Smooth muscle cell (in vitro differentiated cells): ENCODE measurements at regions not wholly inside any gene's neighbourhood (a gene's known extent, or its start where the extent isn't known, plus 50 kb on each side); places are given as distances from the start of the nearest gene placed in this dataset.

Experiments
- DNase-seq: peaks from one replicate; lab custom pipeline; 2025; ENCODE audit not compliant: unreplicated experiment; lab: John Stamatoyannopoulos, UW
- H2AFZ ChIP-seq: fragments of 200-600 bp; sonication (generic); 2 replicates; pipeline ENCODE4 v1.6.0; 2016; ENCODE audit warnings: antibody characterized with exemption, low read depth, mild to moderate bottlenecking
- H3F3A ChIP-seq: fragments of 200-600 bp; sonication (generic); 2 replicates; pipeline ENCODE4 v1.6.0; 2017; ENCODE audit warnings: antibody characterized with exemption, low read depth
- H3K27ac ChIP-seq: fragments of 200-600 bp; sonication (generic); 2 replicates; pipeline ENCODE4 v1.5.1; 2016; ENCODE audit warnings: low read depth, mild to moderate bottlenecking
- H3K27me3 ChIP-seq: fragments of 200-600 bp; sonication (generic); 2 replicates; pipeline ENCODE4 v1.6.1; 2016; ENCODE audit warnings: low read depth, mild to moderate bottlenecking
- H3K36me3 ChIP-seq: fragments of 200-600 bp; sonication (generic); 2 replicates; pipeline ENCODE4 v1.5.1; 2016; ENCODE audit warnings: low read depth
- H3K4me1 ChIP-seq: fragments of 200-600 bp; sonication (generic); 2 replicates; pipeline ENCODE4 v1.5.1; 2016; ENCODE audit warnings: low read depth
- H3K4me2 ChIP-seq: fragments of 200-600 bp; sonication (generic); 2 replicates; pipeline ENCODE4 v1.6.0; 2016; ENCODE audit warnings: mild to moderate bottlenecking
- H3K4me3 ChIP-seq: fragments of 200-600 bp; sonication (generic); 2 replicates; pipeline ENCODE4 v1.5.1; 2016; ENCODE audit warnings: mild to moderate bottlenecking
- H3K79me2 ChIP-seq: fragments of 200-600 bp; sonication (generic); 2 replicates; pipeline ENCODE4 v1.6.0; 2016; ENCODE audit warnings: low read depth, mild to moderate bottlenecking
- H3K9ac ChIP-seq: fragments of 200-600 bp; sonication (generic); 2 replicates; pipeline ENCODE4 v1.6.0; 2016; ENCODE audit warnings: low read depth
- H3K9me3 ChIP-seq: fragments of 200-600 bp; sonication (generic); replicated peaks from 2 replicates; pipeline ENCODE4 v1.5.1; 2016; ENCODE audit warnings: low read depth
- H4K20me1 ChIP-seq: fragments of 200-600 bp; sonication (generic); 2 replicates; pipeline ENCODE4 v1.6.0; 2016; ENCODE audit warnings: low read depth
- WGBS: methylation state at CpG from one replicate; pipeline ENCODE4 v1.1.7; 2016; ENCODE audit warnings: low lambda C conversion rate; 5-methylcytosine and 5-hydroxymethylcytosine counted together
- TF ChIP-seq, protein P1 (sequence below): fragments of 200-600 bp; sonication (generic); IDR thresholded peaks from 2 replicates; pipeline ENCODE4 v1.5.1; 2017; ENCODE audit warnings: borderline replicate concordance, mild to moderate bottlenecking, antibody characterized with exemption; ENCODE audit not compliant: insufficient read depth, poor library complexity, severe bottlenecking

DNA sequence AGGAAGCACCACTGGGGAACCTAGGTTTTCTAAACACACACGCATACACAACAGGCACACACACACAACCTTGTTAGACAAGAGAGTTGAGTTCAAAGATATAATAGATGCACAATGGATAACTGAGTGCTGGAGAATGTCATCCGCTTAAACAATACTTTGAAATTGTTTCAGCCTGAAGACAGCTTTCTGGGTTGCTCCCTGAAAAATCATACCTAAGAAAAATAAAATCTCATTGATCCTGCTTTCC lies 126.1 kb downstream of the TMEM161B start:
- Histone ChIP-seq H2AFZ (no peak overlapping the region), H3F3A (no peaks in the 10 kb centered on the region), H3K36me3 (no peaks in the 10 kb centered on the region), H4K20me1 (no peaks in the 10 kb centered on the region), H3K9ac (no peak overlapping the region), H3K27me3 (peaks cover 70% of the 10 kb centered on the region), H3K79me2 (no peaks in the 10 kb centered on the region), H3K27ac (no peak overlapping the region), H3K4me2 (peak overlapping the region; percentile 93), H3K9me3 (no peaks in the 10 kb centered on the region), H3K4me3 (peak overlapping the region; percentile 50), H3K4me1 (peaks cover 14% of the 10 kb centered on the region)
- WGBS: 15% methylated on average over 2 of the region's 2 CpGs
- DNase-seq: no peak
- TF ChIP-seq, protein P1, sequence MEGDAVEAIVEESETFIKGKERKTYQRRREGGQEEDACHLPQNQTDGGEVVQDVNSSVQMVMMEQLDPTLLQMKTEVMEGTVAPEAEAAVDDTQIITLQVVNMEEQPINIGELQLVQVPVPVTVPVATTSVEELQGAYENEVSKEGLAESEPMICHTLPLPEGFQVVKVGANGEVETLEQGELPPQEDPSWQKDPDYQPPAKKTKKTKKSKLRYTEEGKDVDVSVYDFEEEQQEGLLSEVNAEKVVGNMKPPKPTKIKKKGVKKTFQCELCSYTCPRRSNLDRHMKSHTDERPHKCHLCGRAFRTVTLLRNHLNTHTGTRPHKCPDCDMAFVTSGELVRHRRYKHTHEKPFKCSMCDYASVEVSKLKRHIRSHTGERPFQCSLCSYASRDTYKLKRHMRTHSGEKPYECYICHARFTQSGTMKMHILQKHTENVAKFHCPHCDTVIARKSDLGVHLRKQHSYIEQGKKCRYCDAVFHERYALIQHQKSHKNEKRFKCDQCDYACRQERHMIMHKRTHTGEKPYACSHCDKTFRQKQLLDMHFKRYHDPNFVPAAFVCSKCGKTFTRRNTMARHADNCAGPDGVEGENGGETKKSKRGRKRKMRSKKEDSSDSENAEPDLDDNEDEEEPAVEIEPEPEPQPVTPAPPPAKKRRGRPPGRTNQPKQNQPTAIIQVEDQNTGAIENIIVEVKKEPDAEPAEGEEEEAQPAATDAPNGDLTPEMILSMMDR: no peak

DNA sequence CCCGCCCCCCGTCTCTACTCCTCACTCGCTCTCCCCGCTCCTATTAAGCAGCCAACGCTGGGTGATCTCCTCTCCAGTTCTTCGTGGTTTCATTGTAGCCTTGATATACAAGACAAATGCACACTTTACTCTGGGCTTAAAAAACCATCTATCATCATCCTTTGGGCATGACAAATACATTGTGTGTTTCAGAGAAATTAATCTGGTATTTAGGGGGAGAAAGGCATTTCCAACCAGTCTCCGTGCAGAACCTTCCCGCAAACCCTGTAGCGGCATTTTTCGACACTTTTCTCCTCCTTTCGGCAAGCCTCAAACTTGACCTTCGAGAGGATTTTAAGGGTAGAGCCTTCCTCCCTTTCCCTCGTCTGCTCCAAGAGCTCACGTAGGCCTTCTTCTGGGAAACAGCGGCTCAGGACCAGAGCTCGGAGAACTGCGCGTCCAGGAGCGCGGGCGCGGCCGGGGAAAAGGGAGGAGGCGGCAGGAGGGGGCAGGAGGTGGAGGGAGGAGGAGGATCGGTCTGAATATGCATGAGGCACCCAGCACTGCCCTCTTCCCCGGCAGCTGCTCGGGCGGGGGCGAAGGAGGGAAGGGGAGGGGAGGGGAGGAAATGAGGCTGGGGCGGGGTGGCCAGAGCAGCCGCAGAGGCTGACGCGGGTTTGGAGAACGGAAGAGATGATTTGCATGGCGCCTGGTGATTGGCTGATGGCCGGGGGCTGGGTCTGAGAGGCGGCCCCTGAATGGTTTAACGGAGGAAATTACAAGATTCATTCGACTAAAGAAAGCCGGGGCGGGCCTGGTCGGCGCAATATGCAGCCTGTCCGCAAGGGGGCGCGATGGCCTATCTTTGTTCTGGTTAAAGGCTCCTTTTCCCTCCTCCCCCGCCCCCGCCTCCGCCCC lies 127.5 kb downstream of the TMEM161B start:
- no peaks in the 10 kb centered on the region for H3K36me3 ChIP-seq
- H3K9ac ChIP-seq: no peak overlapping the region

DNA sequence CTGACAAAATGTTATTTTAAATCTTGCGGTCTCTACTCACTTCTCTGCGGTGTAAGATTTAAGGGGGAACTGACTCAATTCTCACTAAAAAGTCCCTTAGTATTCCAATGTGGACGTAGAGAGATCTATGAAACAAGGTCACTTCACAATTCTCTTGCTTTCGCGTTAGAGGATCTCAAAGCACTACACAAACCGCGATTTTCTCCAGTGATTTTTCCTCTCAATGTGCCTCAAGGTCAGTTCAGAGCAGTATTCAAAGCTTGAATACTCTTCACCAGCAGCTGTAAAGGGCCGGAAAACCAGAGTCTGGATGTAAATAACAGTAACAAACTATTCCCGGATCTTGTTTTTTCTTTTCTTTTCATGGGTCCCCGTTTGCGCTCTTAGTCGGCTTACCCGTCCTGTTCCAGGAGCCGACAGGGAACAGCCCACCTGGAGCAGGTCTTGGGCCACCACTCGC lies 128.2 kb downstream of the TMEM161B start:
- H3K27ac ChIP-seq: no peak overlapping the region
- no peaks in the 10 kb centered on the region for H3K9me3 ChIP-seq
- H3K36me3 ChIP-seq: no peaks in the 10 kb centered on the region
- H3F3A ChIP-seq: no peaks in the 10 kb centered on the region
- H3K4me3 ChIP-seq: peak overlapping the region; percentile 72
- H2AFZ ChIP-seq: peak overlapping the region; percentile 97
- WGBS: 9% methylated on average over 15 of the region's 15 CpGs
- H3K9ac ChIP-seq: no peak overlapping the region
- H4K20me1 ChIP-seq: no peaks in the 10 kb centered on the region
- TF ChIP-seq, protein P1: no peak
- DNase-seq: no peak
- peak overlapping the region; percentile 95 for H3K4me2 ChIP-seq
- no peaks in the 10 kb centered on the region for H3K79me2 ChIP-seq
- H3K27me3 ChIP-seq: peaks cover 49% of the 10 kb centered on the region
- peaks cover 5% of the 10 kb centered on the region for H3K4me1 ChIP-seq

More for the DNA sequence above, 127.5 kb downstream of the TMEM161B start:
- Histone ChIP-seq H3K79me2 (no peaks in the 10 kb centered on the region), H3K4me1 (peaks cover 11% of the 10 kb centered on the region), H3K27me3 (peaks cover 56% of the 10 kb centered on the region), H2AFZ (peak overlapping the region; percentile 97), H3K27ac (no peak overlapping the region), H3K9me3 (no peaks in the 10 kb centered on the region), H3K4me3 (peak overlapping the region; percentile 72), H4K20me1 (no peaks in the 10 kb centered on the region), H3F3A (no peaks in the 10 kb centered on the region), H3K4me2 (peak overlapping the region; percentile 95)
- DNase-seq: peak; percentile 90
- TF ChIP-seq, protein P1: peak; percentile 75
- under 1% methylated on average over 26 of the region's 49 CpGs for WGBS
